Ishikawa (cell line): ENCODE measurements at regions not wholly inside any gene's neighbourhood (a gene's known extent, or its start where the extent isn't known, plus 50 kb on each side); places are given as distances from the start of the nearest gene placed in this dataset.
A peak's percentile ranks its signal among the peaks of the same experiment; 100 is the strongest.

ENCODE experiments used
- CREB1 ChIP-seq: IDR thresholded peaks from 2 replicates; pipeline ENCODE4 v1.6.1; 2012; ENCODE audit warnings: low read depth
- EP300 ChIP-seq: IDR thresholded peaks from 2 replicates; pipeline ENCODE4 v1.6.1; 2012; ENCODE audit warnings: borderline replicate concordance
- FOXM1 ChIP-seq: IDR thresholded peaks from 2 replicates; pipeline ENCODE4 v1.6.1; 2012; ENCODE audit warnings: low read depth, borderline replicate concordance
- MAX ChIP-seq: IDR thresholded peaks from 2 replicates; pipeline ENCODE4 v1.6.1; 2012
- RAD21 ChIP-seq: IDR thresholded peaks from 2 replicates; pipeline ENCODE4 v1.6.1; 2012; ENCODE audit warnings: low read depth
- TAF1 ChIP-seq: IDR thresholded peaks from 2 replicates; pipeline ENCODE4 v1.6.1; 2012; ENCODE audit warnings: low read depth, mild to moderate bottlenecking
- TCF12 ChIP-seq: IDR thresholded peaks from 2 replicates; pipeline ENCODE4 v1.6.1; 2012; ENCODE audit warnings: low read depth
- USF1 ChIP-seq: IDR thresholded peaks from 2 replicates; pipeline ENCODE4 v1.6.1; 2012
- YY1 ChIP-seq: IDR thresholded peaks from 2 replicates; pipeline ENCODE4 v1.6.1; 2012; ENCODE audit warnings: low read depth
- TF ChIP-seq, protein P1 (sequence below): IDR thresholded peaks from 2 replicates; pipeline ENCODE4 v1.6.1; 2012; ENCODE audit warnings: low read depth, mild to moderate bottlenecking

- TF ChIP-seq MAX (no peak), EP300 (no peak), CREB1 (no peak), RAD21 (no peak), YY1 (no peak), USF1 (peak; percentile 36; the same call in 1 of the 2 replicates), FOXM1 (no peak), TAF1 (no peak), TCF12 (no peak)
- TF ChIP-seq, protein P1, sequence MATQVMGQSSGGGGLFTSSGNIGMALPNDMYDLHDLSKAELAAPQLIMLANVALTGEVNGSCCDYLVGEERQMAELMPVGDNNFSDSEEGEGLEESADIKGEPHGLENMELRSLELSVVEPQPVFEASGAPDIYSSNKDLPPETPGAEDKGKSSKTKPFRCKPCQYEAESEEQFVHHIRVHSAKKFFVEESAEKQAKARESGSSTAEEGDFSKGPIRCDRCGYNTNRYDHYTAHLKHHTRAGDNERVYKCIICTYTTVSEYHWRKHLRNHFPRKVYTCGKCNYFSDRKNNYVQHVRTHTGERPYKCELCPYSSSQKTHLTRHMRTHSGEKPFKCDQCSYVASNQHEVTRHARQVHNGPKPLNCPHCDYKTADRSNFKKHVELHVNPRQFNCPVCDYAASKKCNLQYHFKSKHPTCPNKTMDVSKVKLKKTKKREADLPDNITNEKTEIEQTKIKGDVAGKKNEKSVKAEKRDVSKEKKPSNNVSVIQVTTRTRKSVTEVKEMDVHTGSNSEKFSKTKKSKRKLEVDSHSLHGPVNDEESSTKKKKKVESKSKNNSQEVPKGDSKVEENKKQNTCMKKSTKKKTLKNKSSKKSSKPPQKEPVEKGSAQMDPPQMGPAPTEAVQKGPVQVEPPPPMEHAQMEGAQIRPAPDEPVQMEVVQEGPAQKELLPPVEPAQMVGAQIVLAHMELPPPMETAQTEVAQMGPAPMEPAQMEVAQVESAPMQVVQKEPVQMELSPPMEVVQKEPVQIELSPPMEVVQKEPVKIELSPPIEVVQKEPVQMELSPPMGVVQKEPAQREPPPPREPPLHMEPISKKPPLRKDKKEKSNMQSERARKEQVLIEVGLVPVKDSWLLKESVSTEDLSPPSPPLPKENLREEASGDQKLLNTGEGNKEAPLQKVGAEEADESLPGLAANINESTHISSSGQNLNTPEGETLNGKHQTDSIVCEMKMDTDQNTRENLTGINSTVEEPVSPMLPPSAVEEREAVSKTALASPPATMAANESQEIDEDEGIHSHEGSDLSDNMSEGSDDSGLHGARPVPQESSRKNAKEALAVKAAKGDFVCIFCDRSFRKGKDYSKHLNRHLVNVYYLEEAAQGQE = no peak
These were observed 170.8 kb downstream of the ATG4C start for GRCh38 chr1:62954758-62955157.
